ENCODE measurements at regions not wholly inside any gene's neighbourhood (a gene's known extent, or its start where the extent isn't known, plus 50 kb on each side); places are given as distances from the start of the nearest gene placed in this dataset.

DNA sequence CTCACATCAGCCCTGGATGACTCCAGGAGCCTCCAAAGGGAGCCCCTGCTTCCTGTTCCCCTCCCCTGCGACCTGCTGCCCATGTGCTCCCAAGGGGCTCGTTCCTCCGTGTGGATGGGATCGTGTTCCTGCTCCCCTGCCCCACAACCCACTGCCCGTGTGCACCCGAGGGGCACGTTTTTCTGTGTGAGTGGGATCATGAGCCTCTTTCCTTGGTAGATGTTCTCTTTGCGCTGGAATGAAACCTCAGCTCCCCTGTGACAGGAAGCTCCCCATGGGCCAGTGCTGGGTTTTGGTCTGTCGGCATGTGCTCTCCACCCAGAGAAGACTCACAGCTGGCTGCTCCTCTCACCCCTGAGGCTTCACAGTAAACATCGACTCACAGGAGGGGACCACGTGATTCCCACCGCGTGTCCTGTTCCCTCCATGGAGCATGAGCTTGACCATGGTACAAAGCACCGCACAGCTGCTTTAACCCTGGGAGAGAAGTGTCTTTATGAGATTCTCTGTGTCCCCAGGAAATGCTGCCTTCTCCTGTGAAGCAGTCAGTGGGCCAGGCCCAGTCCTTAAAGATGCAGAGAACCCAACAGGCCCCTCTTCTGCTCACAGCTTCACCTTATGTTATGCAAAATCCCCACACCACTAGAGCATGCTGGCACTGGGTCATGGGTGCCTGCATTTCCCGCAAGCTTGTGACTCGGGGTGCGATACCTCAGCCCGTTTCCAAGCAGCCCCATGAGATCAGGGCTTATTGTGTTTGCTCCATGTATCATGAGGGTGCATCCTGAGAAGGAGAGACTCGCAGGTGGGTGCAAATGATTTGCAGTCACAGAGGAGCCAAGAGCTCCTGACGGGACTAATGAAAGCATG, 215.1 kb downstream of the ERMARD start:
- no peak for DNase-seq (ENCODE audit: low read depth, low spot score)
- no peak overlapping the region for H3K27ac ChIP-seq

DNA sequence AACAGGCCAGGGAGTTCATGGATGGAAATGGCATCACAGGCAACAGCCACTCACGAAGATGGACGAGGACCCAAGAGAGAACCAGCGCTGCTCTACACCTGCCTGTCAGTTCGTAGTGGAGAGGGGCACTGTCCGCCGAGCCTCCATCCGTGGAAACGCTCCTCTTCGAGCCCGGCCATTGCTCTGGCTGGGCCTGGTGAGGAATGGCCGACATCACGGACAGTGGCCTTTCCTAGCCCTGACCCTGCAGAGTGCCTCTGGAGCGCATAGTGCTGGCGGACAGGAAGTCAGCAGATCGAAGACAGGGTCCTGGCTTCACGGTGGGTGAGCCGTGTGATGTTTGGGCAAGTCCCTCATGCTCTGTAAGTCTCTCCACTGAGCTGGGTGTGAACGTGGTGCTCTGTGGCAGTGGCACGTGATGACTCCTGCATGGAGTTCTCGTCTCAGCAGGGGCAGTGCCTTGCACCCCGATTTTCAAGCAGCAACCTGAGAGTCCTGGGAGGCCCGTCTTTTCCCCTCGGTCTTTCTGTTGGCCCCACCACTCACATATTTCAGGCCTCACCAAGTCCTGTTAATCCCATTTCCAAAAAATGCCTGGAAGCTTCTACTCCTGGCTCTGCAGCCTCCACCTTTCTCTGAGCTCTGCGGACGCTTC, 214.4 kb downstream of the ERMARD start:
- H3K27ac ChIP-seq = no peak overlapping the region
- no peak for DNase-seq (ENCODE audit: low read depth, low spot score)

DNA sequence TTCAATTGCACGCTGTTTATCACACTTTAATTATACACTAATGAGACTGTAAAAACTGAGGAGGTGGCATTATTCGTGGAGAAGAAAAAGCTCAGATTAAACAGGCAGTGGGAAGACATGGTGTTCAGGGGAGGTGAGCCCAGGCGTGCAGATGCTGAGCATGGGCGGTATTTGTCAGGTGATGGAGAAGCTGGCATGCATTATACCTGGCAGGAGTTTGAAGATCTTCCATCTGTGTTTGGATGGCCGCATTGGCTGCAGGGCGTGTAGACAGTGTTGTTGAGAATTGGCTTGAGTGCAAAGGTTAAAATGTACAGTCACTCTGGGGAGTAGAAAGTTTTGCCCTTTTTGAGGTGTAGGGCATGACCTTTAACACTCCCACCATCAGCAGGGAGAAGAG, 213.8 kb downstream of the ERMARD start:
- no peak overlapping the region for H3K27ac ChIP-seq
- DNase-seq (ENCODE audit: low read depth, low spot score) = no peak

DNA sequence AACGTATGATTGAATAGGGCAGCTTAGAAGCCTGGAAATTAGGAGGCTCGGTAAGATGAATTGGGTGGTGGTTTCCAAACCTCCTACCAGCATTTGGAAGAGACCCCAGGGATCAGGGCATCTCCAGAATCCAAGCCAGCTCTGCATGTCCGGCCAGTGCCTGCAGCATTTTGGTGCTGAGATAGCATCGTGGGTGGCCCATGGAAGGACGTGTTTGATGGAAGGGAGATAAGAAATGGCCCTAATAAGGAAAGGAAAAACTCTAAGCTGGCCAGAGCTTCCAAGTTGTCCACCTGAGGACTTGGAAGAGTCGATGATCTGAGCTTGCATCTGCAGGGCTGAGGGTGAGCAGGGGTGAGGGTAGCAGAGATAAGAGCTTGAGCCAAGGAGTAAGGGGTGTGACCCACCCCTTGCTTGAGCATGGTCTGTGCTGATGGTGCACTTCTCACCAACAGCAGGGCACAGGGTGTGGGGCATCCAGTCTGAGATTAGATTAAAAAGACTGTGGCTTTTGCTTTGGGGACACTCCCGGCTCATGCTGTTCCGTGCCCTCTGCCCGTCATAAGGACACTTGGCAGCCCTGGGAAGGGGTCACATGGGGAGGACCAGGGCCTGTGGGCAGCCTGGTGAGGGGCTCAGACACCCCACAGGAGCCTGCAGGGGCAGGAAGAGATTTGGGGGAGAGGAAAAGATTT, 213.2 kb downstream of the ERMARD start:
- no peak overlapping the region for H3K27ac ChIP-seq
- DNase-seq (ENCODE audit: low read depth, low spot score) = no peak

DNA sequence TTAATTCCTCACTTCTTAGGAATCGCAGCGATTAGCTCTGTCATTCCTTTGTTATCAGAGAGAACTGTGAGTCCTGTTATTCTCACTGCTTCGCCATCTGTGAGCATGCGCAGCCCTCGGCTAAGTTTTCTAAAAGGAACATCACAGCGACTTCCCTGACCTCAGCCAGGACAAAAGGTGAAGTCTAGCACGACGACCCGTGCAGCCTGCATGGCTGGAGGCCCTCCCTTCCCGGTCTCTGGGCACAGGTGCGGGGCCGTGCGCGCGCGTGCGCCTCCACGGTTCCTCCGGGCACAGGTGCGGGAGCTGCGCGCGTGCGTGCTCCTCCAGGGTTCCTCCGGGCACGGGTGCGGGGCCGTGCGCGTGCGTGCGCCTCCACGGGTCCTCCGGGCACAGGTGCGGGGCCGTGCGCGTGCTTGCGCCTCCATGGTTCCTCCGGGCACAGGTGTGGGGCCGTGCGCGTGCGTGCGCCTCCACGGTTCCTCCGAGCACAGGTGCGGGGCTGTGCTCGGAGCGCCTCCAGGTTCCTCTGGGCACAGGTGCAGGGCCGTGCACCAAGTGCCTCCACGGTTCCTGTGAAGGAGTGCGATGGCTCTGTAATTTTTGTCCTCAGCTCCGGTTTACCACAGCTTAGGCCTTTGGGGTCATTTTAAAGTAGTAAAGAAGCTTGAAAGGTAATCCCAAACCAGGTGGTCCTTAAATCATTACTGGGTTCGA, 212.3 kb downstream of the ERMARD start:
- no peak overlapping the region for H3K27ac ChIP-seq
- DNase-seq (ENCODE audit: low read depth, low spot score) = no peak

DNA sequence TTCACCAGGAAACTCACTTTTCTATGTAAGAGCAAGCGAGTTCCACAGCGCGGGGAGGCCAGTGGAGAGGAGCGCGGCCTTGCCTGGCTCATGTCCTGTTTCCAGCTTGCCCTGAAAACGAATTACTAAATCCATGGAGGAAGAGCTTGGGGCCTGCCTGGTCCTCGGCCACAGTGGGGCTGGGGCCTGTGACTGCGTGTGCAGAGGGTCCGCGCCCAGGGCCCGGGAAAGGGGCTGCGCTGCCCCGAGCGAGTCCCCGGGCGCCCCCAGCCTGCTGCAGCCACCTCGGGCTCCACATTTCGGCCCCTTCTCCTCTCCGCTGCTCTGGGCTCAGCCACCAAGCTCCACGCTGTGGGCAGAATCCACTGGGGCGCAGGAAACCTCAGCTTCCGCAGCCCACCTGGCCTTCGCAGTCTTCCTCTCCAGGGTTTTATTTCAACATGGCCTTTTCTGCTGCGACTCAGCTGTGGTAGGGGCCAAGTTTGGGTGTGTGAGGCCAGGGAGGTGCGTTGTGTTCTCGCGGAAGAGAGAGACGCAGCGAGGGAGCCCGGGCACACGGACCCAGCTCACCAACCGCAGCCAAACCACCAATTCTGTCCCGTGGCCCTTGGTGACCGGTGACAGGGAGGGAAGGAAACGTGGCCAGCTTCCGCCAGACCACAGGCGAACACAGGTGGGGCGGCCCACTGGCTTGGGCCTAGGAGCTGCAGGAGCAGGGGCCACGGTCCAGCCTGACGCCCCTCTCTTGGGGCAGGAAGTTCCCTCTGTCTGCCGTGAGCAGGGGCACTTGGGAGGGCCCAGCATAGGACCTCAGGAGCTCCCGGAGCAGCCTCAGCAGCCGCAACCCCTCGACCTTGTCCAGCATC, 211.4 kb downstream of the ERMARD start:
- no peak overlapping the region for H3K27ac ChIP-seq

DNA sequence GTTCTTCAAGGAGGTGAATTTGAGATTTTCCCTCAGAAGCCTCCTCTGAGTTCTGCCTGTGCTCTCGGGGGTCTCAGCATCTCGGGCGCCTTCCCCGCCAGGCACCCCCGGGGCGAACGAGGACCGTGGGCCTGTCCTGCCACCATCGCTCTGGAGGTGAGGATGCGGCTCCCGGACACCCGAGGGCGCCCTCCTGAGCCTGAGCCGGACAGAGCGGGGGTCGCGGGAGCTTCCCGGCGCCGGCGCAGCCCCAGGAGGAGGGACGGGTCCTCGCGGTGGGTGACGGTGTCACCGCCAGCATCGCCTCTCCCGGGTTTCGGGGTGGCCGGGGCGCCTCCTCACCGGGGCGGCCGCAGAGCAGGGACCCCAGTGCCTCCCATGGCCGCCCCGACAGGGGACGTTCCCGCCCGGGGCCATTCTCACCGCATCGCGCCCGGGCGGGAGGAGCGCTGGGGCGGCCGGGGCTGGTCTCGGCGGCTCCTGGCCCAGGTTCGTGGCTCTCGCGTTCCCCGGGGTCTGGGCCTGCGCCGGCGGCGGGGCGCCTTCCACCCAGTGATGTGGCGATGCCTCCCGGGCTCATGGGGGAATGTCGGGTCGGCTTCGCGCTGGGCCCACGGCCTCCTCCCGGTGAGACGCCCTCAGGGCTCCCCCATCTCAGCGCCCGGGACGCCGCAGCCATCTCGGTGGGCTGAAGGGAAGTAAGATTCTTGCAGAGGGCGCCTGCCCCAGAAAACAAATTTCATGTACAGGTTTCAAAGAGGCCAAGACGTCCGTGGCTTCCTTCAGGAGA, 210.5 kb downstream of the ERMARD start:
- no peak overlapping the region for H3K27ac ChIP-seq
- no peak for DNase-seq (ENCODE audit: low read depth, low spot score)

More for the DNA sequence above, 211.4 kb downstream of the ERMARD start:
- DNase-seq (ENCODE audit: low read depth, low spot score) = no peak

DNA sequence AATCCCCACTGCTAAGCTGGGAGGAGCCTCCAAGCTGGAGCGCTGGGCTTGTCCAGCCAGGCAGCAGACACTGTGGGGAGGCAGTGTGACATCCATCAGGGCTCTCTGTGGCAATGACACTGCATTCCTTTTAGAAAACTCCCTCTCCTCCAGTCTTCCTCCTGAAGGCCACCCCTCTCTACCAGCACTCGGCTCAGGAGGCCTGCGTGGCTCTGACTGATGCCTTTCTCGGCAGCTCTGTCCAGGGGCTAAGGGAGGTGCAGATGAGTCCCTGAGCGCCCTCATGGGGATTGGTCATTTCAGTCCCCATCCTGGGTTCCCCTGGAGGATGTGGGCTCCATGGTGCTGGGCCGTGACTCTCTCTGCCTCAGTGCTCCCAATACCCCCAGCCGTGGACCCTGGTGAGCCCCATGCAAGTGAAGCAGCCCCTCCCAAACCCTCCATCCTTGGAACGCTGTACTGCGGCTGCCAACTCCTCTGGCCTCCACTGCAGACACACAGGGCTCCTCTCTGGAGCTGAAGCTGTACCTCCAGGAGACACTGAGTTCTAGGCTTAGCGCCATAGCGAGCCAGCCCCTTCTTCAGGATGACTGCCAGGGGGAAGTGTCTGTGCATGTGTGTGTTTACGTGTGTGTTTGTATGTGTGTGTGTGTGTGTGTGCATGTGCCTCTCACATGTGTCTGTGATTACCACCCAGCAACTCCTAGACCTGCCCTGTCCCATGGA, 209.6 kb downstream of the ERMARD start:
- no peak for DNase-seq (ENCODE audit: low read depth, low spot score)
- H3K27ac ChIP-seq = no peak overlapping the region

DNA sequence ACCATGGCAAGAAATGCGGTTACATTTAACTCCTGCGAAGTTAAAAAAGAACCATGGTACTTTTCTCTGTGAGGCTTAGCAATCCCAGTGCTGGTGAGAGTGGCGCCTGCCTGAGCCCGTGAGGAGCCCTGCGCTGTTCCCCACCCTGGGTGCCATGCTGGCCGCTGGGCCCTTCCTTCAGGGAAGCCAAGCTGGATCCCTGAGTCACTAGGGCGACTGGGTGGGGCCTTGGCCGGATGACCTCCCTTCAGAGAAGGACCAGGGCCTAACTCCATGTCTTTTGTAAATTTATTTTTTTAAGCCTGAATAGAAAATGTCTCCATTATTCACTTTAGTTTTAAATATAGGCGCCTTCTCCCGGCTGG, 209.1 kb downstream of the ERMARD start:
- H3K27ac ChIP-seq = no peak overlapping the region
- DNase-seq (ENCODE audit: low read depth, low spot score) = no peak

DNA sequence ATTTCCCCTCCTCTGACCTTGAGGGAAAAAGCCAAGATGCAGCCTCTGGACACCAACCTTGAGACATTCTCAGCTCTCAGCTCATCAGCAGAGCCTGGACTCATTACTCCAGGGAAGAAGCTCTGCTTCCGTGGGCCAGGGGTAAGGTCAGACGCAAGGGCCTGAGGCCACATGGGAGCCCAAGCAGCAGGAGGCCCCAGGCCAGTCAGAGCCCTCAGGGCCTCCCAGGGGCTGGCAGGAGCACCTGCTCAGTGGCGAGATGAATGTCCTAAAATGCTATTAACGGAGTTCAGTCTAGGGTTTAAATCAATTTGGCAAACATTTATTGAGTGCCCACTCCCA, 208.6 kb downstream of the ERMARD start:
- no peak for DNase-seq (ENCODE audit: low read depth, low spot score)
- no peak overlapping the region for H3K27ac ChIP-seq

DNA sequence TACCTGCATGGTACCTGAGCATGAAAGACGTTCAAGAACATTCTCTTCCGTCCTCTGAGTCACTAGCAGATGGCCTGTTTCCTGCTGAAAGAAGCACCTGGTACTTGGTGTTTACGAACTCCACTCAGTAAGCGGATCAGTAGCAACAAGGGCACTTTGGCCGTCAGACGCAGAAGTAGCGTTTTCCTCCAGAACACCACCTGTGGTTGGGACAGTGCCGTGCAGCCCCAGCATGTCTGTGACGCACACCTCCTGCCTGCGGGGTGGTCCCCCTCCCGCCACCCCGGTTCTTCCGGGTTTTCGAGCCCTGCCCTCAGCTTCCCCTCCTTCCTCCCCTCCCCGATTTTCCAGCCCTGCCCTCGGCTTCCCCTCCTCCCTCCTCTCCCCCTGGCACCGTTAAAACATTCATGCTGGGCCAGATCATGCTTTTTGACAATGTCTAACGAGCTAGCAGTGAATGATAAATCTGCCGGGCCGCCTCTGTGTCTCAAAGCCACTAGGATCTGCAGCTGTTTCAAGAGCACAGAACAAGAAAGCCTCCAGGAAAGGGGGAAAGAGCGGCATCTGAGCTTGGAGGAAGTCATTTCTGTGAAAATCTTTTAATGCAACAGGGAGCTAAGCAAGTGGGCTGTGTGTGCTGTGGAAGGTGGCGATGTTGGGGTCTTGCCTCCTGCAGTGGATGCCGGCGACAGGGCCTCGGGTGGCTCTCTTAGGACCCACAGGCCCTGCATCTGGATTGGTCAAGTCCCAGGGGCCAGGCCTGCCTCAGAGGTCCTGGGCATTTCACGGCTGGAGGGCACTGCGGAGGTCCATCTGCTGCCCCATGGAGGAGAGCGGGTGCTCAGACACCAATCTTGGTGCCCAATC, 207.9 kb downstream of the ERMARD start:
- no peak overlapping the region for H3K27ac ChIP-seq

DNA sequence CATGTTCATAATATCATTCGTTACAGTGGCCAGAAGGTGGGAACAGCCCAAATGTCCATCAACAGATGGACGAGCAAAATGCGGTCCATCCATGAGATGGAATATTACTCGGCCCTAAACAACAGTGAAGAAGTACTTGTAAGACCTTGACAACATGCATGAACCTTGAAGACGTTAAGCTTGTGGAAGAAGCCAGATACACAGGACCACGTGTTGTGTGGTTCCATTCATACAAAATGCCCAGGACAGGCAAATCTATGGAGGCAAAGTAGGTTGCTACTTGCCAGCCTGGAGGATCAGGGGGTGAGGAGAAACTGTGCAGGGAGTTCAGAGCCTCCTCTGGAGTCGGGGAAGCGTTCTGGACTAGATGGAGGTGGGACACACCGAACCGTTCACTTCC, 207.1 kb downstream of the ERMARD start:
- DNase-seq (ENCODE audit: low read depth, low spot score) = no peak
- no peak overlapping the region for H3K27ac ChIP-seq

More for the DNA sequence above, 207.9 kb downstream of the ERMARD start:
- DNase-seq (ENCODE audit: low read depth, low spot score) = no peak

DNA sequence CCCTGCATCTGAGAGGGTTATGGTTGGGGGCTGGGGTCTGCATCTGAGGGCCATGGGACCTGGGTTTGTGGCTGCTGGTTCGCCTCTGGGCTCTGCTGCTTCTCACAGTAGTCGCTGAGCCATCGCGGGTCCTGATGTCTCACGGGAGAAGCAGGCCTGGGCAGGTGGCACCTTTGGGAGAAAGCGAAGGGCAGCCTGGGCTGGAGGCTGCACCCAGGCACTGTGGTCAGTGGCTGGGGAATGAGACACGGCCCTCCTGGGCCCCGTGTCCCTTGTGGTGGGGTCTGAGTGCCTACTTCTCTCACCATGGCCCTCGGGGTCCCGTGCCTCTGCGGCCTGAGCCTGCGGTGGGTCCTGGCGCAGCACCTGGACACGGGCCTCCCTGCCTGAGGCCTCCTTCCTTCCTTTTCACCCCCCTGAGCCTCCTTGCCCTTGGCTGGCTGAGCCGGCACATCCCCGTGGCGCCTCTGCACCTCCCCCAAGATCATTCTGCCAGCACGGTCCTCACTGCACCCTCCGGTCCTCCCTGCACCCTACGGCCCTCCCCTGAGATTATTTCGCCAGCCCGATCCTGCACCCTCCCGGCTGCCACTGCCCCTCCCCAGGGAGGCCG, 206.0 kb downstream of the ERMARD start:
- no peak for DNase-seq (ENCODE audit: low read depth, low spot score)

DNA sequence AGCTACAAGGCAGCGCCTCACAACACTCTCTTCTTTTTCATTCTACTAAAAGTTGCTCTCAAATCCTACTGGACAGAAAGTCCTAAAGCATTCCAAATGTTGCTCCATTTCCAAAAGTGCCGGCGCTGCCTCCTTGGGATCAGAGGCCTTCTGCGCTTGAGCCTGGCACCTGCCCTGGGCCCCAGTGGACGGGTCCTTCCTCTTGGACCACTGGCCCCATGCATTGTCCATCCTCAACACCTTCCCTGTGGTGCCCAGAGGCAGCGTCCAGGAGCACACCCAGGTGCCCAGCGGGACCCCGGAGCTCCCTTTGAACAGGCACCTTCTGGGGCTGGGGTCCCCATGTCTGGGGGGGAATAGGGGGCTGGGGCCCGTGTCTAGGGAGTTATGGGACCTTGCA, 205.2 kb downstream of the ERMARD start:
- DNase-seq (ENCODE audit: low read depth, low spot score) = no peak
- no peak overlapping the region for H3K27ac ChIP-seq

More for the DNA sequence above, 206.0 kb downstream of the ERMARD start:
- no peak overlapping the region for H3K27ac ChIP-seq

DNA sequence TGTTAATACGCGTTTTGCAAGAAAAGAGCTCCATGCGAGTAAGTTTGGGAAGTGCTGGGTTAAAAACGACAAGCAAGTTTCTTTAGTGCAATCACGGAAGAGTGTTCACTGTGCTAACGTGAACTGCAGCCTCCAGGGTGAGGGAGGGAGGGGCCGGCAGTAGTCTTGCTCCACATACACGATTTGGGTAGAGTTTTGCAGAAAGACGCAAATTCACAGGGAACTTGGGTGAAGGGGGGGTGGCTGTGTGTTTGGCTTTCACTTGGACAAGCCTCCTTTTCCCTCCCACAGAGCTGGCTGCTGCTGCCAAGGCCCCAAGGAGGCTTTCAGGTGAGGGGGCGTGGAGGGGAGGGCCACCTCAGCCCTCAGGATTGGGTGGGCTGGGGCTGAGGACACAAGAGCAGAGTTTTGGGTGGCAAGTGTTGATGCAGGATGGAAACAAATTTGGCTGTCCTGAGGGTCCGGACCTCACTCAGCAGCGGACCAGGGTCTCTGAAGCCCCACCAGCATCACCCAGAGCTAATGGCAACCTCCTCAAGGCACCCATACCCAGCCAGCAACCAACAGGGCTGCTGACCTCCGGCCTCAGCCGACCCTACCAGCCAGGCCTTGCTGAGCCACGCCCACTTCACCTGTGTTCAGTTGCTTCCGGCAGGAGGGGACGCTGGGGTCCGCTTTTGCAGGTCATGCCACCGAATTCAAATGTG, 204.5 kb downstream of the ERMARD start:
- no peak overlapping the region for H3K27ac ChIP-seq
- no peak for DNase-seq (ENCODE audit: low read depth, low spot score)

DNA sequence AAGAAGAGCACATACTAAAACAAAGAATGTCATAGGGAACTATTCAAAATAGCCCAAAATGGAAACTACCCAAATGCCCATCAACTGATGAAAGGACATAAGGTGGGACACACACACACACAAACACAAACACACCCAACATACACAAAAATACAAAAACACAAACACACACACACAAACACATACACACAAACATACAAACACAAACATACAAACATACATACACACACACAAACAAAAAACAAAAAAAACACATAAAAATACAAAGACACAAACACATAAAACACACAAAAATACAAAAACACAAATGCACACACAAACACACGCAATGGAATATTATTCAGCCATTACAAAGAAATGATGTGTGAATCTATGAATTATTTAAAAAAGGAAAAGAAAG, 203.6 kb downstream of the ERMARD start:
- DNase-seq (ENCODE audit: low read depth, low spot score) = no peak
- H3K27ac ChIP-seq = no peak overlapping the region
